SKM-1 treated with dmso at 0.1 percent for 144 hours (cell line): ENCODE measurements at regions not wholly inside any gene's neighbourhood (a gene's known extent, or its start where the extent isn't known, plus 50 kb on each side); places are given as distances from the start of the nearest gene placed in this dataset.

Experiments used
- DNase-seq: peaks from one replicate; lab custom pipeline; 2025; ENCODE audit not compliant: unreplicated experiment; lab: John Stamatoyannopoulos, UW

DNA sequence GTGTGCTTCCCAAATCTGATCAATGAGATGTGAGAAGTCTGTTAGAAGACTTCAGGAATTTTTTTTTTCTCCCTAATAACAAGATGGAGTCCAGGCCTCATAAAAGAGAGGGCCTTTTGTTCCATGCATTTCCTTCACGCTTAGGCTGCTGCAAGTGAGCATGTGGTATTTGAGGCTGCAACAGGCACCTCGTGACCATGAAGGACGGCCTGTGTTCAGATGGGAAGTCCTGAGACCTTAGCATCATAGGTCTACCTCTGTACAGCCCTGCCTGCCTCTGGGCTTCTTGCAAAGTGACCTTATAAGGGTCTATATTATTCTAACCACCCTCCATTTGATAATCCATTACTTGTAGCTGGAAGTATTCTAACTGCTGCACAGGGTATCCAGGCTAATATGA is 86.6 kb downstream of the BOD1 start:
- no peak for DNase-seq

DNA sequence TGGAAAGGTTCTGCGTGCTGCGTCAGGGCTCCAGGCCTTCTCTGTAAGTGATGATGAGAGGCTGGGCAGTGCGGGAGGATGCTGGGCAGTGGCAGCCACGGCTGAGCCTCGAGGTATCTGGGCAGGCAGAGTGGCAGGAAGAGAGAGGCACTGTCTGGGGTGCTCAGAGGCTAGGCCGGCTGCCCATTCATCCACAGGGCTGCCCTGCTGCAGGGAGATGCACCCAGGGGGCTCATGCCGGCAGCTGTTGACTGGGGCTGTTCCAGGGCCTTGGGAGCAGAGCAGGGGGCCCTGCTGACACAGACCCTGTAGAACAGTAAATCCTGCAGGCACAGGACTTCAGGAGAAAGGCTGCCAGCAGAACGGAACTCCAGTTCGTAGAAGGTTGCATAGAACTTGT is 88.8 kb downstream of the BOD1 start:
- no peak for DNase-seq

DNA sequence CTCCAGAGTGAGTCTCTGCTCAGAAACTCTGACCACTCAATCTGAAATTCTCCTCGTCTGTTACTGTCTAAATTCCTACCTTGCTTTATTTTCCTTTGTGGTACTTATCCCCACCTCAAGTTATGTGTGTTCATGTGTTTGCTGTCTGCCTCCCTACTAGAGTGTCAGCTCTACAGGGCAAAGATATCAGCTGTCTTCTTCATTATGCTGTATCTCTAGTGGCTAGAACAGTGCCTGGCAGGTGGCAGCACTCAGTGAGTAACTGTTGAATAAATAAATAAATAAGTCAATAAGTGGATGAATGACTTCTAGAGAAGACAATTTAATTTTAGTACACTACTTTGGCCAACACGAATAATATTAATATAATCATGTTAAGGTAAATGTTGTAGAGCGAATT is 92.3 kb downstream of the BOD1 start:
- no peak for DNase-seq

DNA sequence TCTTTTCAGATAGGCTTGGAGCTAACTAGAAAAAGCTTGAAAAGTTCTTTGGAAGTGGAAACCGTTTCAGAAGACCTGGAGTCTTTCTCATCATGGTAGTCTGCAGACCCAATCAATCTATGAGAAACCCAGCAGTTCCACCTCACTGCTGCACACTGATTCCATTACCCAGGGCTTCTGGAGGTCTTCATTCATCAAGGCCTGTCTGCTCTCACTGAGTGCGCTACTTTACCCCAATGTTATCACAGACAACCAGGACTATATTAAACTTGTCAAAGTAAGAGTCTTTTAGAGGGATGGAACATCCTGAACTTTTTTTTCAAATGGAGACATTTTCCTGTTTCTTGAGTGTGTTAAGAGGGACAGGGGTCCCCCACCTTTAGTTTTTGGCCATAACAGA is 93.1 kb downstream of the BOD1 start:
- DNase-seq, result no peak

DNA sequence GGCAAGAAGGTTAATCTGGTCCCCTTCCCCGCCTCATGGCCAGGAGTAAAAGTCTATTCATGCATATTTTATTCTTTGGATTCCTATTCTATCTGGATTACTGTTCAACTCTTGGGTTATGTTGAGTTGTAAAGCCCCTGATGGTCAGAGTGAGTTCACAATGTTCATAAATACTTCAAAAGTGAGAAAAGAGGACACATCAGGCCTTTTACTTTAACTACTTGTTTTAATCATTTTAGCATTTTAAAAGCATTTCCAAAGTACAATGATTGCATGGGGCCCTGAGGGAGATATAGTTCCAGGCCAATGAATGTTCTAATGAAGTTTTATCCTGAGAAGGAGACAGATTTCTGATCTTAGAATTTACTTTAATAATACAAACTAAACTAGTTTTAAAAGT is 93.9 kb downstream of the BOD1 start:
- DNase-seq, result no peak

DNA sequence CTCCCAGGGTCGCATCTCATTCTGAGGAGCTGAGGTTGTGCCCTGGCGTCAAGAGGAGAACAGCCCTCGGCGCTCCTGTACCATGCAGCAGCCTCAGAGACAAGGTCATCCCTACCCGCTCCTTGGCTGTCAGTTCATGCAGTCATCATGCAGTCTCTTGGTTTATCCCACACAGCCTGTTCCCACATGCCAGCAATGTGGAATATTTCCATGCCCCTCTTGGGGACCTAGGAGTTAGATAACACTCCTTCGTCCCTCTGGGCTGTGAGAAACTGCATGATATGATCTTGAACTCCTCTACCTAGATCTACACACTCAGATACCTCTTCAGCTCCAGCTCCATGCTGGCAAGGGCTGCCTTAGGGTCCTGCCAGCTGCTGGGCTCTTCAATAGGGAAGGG is 97.6 kb downstream of the BOD1 start:
- DNase-seq, result no peak

DNA sequence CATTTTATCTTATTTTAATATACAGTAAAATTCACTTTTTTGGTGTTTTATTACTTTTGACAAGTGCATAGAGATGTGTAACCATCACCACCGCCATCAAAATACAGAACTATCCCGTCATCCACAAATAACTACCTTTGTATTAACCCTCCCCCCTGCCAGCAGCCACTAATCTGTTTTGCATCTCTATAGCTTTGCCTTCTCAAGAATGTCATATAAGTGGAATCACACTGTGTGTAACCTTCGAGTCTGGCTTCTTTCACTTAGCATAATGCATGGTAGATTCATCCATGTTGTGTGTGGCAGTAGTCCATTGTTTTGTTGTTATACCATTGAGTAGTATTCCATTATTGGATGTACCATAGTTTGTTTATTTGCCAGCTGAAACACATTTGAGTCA is 98.8 kb downstream of the BOD1 start:
- no peak for DNase-seq

DNA sequence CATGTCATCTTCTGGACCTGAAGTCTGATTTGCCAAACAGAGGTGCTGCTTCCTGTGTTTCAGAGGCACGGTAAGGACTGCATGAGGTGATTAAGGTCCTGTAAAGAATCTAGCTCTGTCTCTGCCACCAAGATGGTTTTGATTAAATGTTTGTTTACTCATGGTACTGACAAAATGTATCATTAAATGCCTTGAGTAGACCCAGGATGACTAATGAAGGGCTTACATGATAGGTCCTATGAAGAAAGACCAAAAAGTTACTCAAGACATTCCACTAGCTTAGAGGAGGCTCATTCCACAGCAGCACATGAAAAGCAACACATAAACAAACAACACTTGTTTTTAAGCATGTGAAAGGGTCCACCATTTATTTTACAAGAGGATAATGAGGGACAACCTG is 100.9 kb downstream of the BOD1 start:
- DNase-seq, result no peak

DNA sequence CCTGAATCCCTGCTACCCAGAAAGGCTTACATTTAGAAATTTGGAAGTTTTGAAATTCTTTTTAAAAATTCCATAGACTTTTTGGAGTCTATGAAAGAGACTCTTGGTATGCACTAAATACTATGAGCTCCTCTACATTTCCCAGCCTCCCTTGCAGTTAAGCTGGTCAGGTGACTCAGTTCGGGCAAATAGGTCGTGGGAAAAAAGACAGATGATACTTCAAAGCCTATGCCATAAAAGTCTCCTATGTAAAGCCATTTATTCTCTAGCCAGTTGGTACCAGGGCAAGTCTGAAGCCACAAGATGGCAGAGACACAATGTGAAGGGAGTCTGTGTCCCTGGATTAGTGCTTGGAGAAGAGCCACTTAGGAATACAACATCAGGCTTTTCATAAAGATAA is 101.8 kb downstream of the BOD1 start:
- DNase-seq, result no peak

DNA sequence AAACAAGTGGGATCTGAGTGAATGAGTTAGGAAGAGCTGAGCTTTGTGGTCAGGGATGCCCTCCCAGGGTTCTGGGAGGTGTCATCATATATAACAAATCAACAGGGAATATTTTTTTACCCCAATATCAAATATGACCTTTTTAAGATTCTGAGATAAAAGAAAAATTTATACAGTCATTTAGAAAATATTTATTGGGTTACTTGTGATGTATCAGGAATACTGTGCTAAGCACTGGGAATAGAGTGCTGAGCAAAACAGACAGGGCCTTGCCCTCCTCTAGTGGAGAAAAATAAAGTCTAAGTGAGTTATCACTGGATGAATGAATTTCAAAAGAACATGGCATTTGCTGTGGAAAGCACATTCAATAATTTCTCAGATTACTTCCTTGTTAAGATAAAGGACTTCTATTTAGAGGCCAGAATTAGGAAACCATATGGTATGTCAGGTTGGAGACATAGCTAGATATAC is 102.9 kb downstream of the BOD1 start:
- no peak for DNase-seq

DNA sequence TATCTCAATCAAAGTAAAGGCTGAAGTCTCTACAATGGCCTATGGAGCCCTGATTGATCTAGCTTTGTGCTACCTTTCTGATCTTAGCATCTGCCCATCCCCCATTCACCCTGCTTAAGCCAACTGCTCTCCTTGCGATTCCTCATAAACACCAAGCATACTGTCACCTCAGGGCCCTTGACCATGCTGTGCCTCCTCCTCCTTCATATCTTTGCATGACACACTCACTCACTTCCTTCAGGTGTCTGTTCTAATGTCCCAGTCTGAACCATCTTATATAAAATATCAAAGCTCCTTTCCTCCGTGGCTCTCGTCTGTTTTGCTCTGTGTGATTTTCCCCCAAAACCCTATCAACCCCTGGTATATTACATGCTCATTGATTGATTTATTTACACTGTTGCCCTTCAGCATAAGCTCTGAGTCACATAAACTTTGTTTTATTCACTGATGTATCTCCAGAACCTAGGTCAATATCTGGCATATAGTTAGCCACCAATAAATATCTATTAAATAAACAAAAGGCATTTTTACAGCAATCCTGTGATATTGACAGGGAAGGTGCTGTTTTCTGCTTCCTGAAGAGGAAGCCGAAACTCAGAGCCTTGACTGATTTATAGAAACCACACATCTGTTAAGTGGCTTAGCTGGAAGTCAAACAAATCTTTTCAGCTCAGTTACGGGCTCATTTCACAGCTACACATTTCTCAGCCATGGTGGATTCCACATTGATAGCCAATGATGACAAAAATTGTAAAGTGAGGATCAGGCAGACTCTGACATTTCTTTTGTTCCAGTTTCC is 103.6 kb downstream of the BOD1 start:
- no peak for DNase-seq

DNA sequence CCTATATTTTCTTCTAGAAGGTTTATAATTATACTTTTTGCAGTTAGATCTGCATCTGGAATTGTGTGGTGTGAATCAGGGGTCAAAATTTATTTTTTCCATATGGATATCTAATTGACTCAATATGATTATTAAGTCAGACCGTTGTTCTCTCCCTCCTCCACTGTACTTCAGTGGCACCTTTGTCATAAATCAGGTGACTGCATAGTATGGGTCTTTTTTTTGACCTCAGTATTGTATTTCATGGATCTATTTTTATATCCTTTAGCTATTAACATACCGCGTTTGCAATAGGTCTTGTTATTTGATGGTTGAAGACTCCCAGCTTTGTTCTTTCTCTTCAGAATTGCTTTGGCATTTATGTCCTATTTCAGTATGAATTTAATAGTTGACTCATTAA is 107.4 kb downstream of the BOD1 start:
- no peak for DNase-seq

DNA sequence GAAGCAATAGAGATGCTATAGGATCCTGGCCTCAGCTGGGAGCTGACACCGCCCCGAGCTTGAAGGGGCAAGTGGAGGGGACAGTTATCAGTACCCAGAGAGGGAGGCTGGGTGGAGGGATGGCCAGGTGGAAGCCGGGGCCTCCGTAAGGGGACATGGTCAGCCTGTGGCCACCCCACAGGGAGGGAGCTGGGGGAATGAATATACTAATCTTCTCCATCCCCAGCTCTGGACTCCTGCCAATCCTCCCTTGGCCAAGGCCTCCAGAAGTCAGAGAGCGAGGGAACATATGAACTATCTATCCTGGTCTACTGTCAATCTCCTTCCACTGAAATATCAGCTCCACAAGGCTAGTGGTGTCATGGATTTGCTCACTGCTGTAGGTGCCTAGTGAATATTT is 109.3 kb downstream of the BOD1 start:
- DNase-seq, result no peak

DNA sequence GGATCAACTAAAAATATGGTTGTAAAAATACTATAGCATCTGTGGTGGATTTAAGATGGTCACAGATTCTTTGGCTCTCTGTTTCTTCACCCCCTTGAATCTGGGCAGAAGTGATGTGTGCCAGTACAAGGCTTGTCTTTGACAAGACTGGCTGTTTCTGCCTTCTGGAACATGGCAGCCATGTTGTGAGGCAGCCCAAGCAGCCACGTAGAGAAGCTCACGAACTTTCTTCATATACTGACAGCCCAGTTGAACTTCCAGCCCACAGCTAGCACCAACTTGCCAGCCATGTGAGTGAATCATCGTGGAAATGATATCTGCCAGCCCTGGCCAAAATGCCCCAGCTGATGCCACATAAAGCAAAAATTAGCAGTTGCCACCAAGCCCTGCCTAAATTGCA is 110.8 kb downstream of the BOD1 start:
- no peak for DNase-seq

DNA sequence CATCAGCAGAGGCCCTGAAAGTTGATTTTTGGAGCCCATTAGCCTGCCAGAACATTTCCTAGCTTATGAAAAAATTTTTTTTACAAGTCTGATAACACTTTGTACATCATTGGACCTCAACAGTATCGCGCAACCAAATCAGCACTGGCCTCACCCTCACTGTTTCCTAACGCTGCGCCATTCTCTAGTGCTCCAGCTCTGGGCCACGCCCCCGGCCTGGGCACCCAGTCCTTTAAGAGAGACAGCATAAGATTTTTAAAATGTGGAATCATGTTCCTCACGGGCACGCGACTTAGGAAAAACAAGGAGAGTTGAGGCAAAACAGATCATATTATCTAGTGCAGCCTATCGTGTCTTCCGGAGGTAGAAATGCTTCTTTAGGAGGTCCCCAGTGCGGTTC is 114.5 kb downstream of the BOD1 start:
- no peak for DNase-seq

DNA sequence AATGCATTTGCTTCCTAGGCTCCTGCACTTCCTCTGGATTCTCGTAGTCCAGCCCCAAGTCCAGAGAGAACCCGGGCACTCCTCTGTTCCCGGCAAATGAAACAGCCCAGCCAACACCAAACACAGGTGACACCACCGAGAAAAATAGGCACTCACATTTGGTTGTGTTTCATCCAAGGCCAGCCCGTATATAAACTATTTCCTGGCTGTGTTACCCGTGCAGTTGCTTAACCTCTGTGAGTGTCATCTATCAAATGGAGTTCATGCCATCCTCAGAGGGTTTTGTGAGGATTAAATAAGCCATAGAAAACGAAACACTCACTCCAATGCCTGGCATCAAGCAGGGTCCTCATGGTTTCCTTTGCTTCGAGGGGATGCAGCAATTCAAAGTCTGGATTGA is 115.2 kb downstream of the BOD1 start:
- no peak for DNase-seq

DNA sequence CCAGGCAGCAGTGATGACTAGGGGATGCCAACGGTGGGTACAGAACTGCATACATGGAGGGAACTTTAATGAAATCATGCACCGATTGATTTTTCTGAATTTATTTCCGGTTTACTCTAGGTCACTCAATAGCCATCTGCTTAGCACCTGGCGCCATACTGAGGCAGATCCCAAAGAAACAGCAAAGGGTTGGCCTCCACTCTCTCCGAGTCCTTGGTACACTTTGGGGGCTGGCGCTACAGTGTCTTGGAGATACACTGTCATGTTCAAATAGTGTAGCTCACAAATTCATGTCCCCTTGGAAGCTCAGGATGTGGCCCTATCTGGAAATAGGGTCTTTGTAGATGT is 116.3 kb downstream of the BOD1 start:
- no peak for DNase-seq

DNA sequence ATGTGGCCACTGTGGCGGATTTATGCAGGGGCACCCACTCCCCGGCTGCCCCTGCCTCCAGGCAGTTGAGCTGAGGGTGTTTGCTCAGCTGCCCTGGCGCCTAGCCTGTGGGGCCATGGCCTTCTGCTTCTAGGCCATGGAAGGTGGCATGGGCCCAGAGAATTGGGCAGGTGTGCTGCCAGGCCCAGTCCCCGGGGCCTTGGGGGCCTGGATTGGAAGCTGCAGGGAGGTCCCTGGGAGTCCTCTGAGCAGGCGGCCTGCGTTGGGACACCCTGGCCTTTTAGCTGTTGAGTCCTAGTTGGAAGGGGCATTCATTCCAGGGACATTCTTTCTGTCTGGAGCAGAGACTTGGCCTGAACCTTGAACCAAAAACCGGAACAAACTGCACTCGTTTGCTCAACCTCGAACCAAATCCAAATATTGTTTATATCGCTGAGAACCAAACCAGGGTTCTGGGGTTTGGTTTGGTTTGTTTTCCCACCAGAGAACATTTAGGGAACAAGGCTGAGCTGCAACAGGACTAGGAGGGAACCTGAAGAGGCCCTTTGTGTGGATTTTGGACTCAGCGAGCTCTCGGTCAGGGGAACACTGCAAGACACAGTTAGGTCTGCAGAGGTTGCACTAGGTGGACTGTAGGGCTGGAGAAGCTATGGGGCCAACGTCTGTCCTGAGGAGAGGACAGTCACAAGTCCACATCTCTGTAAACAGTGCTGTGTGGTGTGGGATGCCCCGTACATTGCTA is 116.8 kb downstream of the BOD1 start:
- no peak for DNase-seq

DNA sequence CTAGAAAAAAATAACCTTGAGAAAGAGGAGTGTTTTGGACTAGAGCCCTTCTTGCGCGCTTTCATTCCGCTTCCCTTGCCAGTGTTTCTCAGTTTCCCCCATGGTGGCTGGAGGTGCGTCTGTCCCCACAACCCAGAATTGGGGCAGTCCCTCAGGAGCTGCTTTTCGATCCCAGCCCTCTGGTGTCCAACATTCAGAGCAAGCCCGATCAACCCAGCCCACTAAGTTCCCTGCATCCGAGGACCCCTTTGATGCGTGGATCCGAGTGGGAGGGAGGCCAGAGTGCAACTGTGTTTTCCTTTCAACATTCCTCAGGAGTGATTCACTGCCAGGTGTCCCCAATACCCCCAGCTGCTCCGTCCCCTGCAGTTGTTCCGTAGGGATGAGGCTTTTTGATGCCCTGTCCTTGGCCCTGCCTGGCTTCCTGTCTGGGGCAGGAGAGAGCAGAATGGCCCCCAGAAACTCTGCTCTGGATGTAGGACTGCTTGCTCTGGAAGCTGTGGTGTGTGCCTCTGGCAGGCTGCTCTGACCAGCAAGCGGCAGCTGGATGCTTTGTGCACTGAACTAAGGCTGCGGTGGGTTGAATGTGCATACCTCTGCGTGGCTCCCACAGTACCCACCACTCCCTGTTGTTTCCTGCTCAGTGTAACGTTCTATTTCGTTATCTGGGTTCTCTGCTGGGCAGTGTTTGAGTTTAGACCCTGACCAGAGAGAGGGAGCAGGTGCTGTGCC is 117.5 kb downstream of the BOD1 start:
- no peak for DNase-seq

DNA sequence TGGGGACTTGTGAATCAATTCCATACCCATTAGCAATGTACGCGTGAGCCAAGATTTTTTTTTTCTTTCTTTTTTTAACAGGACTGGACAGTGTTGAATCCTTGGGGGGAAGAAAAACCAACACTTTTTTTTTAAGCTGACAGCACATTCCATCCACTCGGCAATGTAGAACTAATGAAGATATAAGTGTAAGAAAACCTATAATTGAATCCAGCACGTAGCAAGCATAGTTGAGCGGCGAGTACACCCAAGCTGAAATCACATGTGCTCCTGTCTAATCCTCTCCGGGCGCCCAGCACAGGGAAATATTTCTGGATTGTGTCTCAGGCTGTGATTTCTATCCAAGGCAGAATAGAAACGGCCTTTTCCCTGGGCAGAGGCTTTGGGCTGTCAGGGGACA is 118.2 kb downstream of the BOD1 start:
- DNase-seq, result no peak

DNA sequence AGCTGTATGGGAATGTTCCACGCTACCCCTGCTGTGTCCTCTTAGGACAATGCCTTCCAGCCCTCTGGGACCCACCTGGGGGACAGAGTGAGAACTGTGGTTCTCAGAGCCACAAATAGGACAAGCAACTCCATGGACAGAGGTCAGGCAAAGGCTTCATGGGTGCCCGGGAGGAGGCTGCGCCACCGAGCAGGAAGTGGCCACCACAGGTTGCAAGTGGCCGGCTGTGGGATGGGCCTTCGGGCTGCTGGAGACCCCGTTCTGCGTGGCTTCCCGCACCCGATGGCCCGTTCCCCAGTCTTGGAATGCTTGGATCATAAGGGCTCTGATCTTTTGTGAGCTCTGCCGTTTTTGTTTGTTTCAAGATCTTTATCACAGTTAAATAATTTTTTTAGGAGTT is 118.8 kb downstream of the BOD1 start:
- no peak for DNase-seq

DNA sequence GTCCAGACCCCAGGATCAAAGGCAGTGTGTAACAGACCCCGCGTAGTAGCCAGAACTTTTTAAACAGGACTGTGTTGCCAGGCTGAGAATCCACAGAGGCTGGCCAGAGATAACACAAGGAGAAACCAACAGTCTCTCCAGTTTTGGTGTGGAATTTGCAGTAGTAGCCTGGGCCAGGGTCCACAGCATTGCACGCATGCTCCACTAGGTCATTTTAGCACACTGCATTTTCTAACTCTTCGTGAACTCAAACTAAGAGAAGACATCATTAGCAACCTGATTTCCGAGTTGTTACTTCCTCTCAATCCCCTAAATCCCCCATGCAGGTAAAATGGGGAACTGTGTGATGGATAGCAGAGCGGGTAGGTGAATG is 119.6 kb downstream of the BOD1 start:
- no peak for DNase-seq
